ENCODE measurements at regions not wholly inside any gene's neighbourhood (a gene's known extent, or its start where the extent isn't known, plus 50 kb on each side); places are given as distances from the start of the nearest gene placed in this dataset.
A peak's percentile ranks its signal among the peaks of the same experiment; 100 is the strongest.

- intact Hi-C loops (cut with DNase I; ENCODE audit: low total_unique reads), result no loop called here
- Histone ChIP-seq H3K4me3 (no peak overlapping the region), H3K27me3 (no peaks in the 10 kb centered on the region), H3K4me1 (no peaks in the 10 kb centered on the region), H3K36me3 (ENCODE audit: low read depth, missing control alignments) (no peaks in the 10 kb centered on the region), H3K27ac (no peak overlapping the region), H3K9me3 (no peaks in the 10 kb centered on the region)
- TF ChIP-seq POLR2A (IDR thresholded peaks at IDR 0.05), result no peak
- no peak for TF ChIP-seq CTCF (IDR thresholded peaks at IDR 0.05)
- WGBS, 2 donors, result 67 to 91% methylated on average over 5 of the region's 5 CpGs
- no peak for DNase-seq
Observed at GRCh38 chr18:45441110-45441847, 174.0 kb upstream of the SLC14A2 start.

GRCh38 chr18:45444040-45444439 is 171.2 kb upstream of the SLC14A2 start:
- Histone ChIP-seq H3K27ac (no peak overlapping the region), H3K4me3 (no peak overlapping the region), H3K9me3 (no peaks in the 10 kb centered on the region), H3K36me3 (ENCODE audit: low read depth, missing control alignments) (no peaks in the 10 kb centered on the region), H3K4me1 (peaks cover 6% of the 10 kb centered on the region), H3K27me3 (no peaks in the 10 kb centered on the region)
- TF ChIP-seq POLR2A (IDR thresholded peaks at IDR 0.05) (no peak), CTCF (IDR thresholded peaks at IDR 0.05) (no peak)
- WGBS, 2 donors, result 59 to 80% methylated on average over 1 of the region's 1 CpG
- no peak for DNase-seq
- intact Hi-C loops (cut with DNase I; ENCODE audit: low total_unique reads), result no loop called here

GRCh38 chr18:45447355-45448265 is 167.7 kb upstream of the SLC14A2 start:
- WGBS, 2 donors, result 63 to 74% methylated on average over 2 of the region's 2 CpGs
- DNase-seq, result no peak
- intact Hi-C loops (cut with DNase I; ENCODE audit: low total_unique reads), result no loop called here

GRCh38 chr18:45448871-45449270 is 166.4 kb upstream of the SLC14A2 start:
- intact Hi-C loops (cut with DNase I; ENCODE audit: low total_unique reads), result no loop called here
- Histone ChIP-seq H3K4me3 (no peak overlapping the region), H3K36me3 (ENCODE audit: low read depth, missing control alignments) (no peaks in the 10 kb centered on the region), H3K27ac (peak overlapping the region; percentile 12 to 44), H3K4me1 (peaks cover 26% of the 10 kb centered on the region), H3K9me3 (no peaks in the 10 kb centered on the region), H3K27me3 (no peaks in the 10 kb centered on the region)
- TF ChIP-seq POLR2A (IDR thresholded peaks at IDR 0.05) (no peak), CTCF (IDR thresholded peaks at IDR 0.05) (no peak)
- DNase-seq, result no peak
- 93 to 98% methylated on average over 2 of the region's 2 CpGs for WGBS, 2 donors

More at GRCh38 chr18:45447355-45448265, 167.7 kb upstream of the SLC14A2 start:
- Histone ChIP-seq H3K27me3 (no peaks in the 10 kb centered on the region), H3K27ac (no peak overlapping the region), H3K36me3 (ENCODE audit: low read depth, missing control alignments) (no peaks in the 10 kb centered on the region), H3K4me1 (peaks cover 26% of the 10 kb centered on the region), H3K4me3 (no peak overlapping the region), H3K9me3 (no peaks in the 10 kb centered on the region)
- TF ChIP-seq POLR2A (IDR thresholded peaks at IDR 0.05) (no peak), CTCF (IDR thresholded peaks at IDR 0.05) (no peak)
